ENCODE measurements at regions not wholly inside any gene's neighbourhood (a gene's known extent, or its start where the extent isn't known, plus 50 kb on each side); places are given as distances from the start of the nearest gene placed in this dataset.

DNA sequence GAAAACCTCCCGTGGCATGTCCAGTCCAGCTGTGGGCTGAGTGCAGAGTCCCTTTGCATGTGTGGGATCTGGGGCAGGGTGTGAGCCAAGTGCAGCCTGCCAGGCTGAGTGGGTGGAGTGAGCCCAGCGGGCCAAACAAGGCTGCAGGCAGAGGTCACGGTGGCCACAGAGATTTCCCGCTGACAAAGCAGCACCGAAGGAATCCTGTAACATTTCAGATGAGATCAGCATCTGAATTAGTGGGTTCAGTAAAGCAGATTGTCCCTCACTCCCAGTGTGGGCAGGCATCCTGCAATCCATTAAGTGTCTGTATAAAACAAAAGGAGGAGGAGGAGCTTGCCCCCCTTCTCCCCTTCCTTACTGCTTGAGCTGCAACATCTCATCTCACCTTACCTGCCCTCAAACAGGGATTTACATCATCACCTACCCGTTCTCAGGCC lies 324.4 kb downstream of the FAT4 start:
- TF ChIP-seq, protein P1, sequence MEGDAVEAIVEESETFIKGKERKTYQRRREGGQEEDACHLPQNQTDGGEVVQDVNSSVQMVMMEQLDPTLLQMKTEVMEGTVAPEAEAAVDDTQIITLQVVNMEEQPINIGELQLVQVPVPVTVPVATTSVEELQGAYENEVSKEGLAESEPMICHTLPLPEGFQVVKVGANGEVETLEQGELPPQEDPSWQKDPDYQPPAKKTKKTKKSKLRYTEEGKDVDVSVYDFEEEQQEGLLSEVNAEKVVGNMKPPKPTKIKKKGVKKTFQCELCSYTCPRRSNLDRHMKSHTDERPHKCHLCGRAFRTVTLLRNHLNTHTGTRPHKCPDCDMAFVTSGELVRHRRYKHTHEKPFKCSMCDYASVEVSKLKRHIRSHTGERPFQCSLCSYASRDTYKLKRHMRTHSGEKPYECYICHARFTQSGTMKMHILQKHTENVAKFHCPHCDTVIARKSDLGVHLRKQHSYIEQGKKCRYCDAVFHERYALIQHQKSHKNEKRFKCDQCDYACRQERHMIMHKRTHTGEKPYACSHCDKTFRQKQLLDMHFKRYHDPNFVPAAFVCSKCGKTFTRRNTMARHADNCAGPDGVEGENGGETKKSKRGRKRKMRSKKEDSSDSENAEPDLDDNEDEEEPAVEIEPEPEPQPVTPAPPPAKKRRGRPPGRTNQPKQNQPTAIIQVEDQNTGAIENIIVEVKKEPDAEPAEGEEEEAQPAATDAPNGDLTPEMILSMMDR (IDR thresholded peaks at IDR 0.05): no peak
- no peak for TF ChIP-seq CREB1 (CRISPR knock-in tag; IDR thresholded peaks at IDR 0.05)
- TF ChIP-seq, protein P2, sequence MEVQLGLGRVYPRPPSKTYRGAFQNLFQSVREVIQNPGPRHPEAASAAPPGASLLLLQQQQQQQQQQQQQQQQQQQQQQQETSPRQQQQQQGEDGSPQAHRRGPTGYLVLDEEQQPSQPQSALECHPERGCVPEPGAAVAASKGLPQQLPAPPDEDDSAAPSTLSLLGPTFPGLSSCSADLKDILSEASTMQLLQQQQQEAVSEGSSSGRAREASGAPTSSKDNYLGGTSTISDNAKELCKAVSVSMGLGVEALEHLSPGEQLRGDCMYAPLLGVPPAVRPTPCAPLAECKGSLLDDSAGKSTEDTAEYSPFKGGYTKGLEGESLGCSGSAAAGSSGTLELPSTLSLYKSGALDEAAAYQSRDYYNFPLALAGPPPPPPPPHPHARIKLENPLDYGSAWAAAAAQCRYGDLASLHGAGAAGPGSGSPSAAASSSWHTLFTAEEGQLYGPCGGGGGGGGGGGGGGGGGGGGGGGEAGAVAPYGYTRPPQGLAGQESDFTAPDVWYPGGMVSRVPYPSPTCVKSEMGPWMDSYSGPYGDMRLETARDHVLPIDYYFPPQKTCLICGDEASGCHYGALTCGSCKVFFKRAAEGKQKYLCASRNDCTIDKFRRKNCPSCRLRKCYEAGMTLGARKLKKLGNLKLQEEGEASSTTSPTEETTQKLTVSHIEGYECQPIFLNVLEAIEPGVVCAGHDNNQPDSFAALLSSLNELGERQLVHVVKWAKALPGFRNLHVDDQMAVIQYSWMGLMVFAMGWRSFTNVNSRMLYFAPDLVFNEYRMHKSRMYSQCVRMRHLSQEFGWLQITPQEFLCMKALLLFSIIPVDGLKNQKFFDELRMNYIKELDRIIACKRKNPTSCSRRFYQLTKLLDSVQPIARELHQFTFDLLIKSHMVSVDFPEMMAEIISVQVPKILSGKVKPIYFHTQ (CRISPR knock-in tag; IDR thresholded peaks at IDR 0.05): no peak
- TF ChIP-seq, protein P3, sequence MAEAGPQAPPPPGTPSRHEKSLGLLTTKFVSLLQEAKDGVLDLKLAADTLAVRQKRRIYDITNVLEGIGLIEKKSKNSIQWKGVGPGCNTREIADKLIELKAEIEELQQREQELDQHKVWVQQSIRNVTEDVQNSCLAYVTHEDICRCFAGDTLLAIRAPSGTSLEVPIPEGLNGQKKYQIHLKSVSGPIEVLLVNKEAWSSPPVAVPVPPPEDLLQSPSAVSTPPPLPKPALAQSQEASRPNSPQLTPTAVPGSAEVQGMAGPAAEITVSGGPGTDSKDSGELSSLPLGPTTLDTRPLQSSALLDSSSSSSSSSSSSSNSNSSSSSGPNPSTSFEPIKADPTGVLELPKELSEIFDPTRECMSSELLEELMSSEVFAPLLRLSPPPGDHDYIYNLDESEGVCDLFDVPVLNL (CRISPR knock-in tag; IDR thresholded peaks at IDR 0.05; ENCODE audit: borderline replicate concordance, low read depth): no peak
- TF ChIP-seq FOXJ3 (CRISPR knock-in tag; IDR thresholded peaks at IDR 0.05; ENCODE audit: borderline replicate concordance): no peak
- TF ChIP-seq NFE2L1 (CRISPR knock-in tag; IDR thresholded peaks at IDR 0.05): no peak
